ENCODE measurements at regions not wholly inside any gene's neighbourhood (a gene's known extent, or its start where the extent isn't known, plus 50 kb on each side); places are given as distances from the start of the nearest gene placed in this dataset.

GRCh38 chr6:21968411-21968810, 328.4 kb downstream of the PRL start:
- DNase-seq (ENCODE audit: low spot score), result no peak
- H3K27me3 ChIP-seq (ENCODE audit: control insufficient read depth in 4 of 4, insufficient read depth in 4 of 4, low read length in 3 of 4), result no peaks in the 10 kb centered on the region
- 84% methylated on average over 2 of the region's 2 CpGs for WGBS

More at GRCh38 chr6:21968411-21968810, 328.4 kb downstream of the PRL start:
- Histone ChIP-seq H3K27ac (ENCODE audit: low read depth in 1 of 2, low read length in 2 of 2) (no peak overlapping the region), H3K9ac (ENCODE audit: low read depth in 1 of 2, low read length in 2 of 2) (no peak overlapping the region), H3K9me3 (ENCODE audit: control insufficient read depth in 4 of 4, low read length in 3 of 4) (no peaks in the 10 kb centered on the region), H3K4me1 (ENCODE audit: control insufficient read depth in 4 of 4, insufficient read depth in 4 of 4, low read length in 3 of 4) (no peaks in the 10 kb centered on the region), H3K36me3 (ENCODE audit: control insufficient read depth in 4 of 4, insufficient read depth in 3 of 4, low read depth in 1 of 4, low read length in 3 of 4) (no peaks in the 10 kb centered on the region), H3K4me3 (ENCODE audit: low read depth in 1 of 3, low read length in 3 of 3) (no peak overlapping the region)
- TF ChIP-seq RAD21 (IDR thresholded peaks at IDR 0.05) (no peak), HNF4G (IDR thresholded peaks at IDR 0.05) (no peak), HNF4A (conservative IDR thresholded peaks at IDR 0.05) (no peak), MAX (IDR thresholded peaks at IDR 0.05) (no peak), RXRA (IDR thresholded peaks at IDR 0.05) (no peak), ATF3 (IDR thresholded peaks at IDR 0.05) (no peak), CTCF (IDR thresholded peaks at IDR 0.05; ENCODE audit: low read depth, low read length, missing input control) (no peak), JUND (IDR thresholded peaks at IDR 0.05) (no peak), YY1 (IDR thresholded peaks at IDR 0.05) (no peak), REST (IDR thresholded peaks at IDR 0.05) (no peak), TAF1 (conservative IDR thresholded peaks at IDR 0.05) (no peak), NR2F2 (IDR thresholded peaks at IDR 0.05) (no peak), ZBTB33 (IDR thresholded peaks at IDR 0.05) (no peak), FOXA1 (IDR thresholded peaks at IDR 0.05) (no peak), GABPA (IDR thresholded peaks at IDR 0.05 in 1 of 2, conservative IDR thresholded peaks at IDR 0.05 in 1 of 2) (no peak), EGR1 (IDR thresholded peaks at IDR 0.05; ENCODE audit: low read depth in 2 of 2) (no peak)
